RPMI7951 (cell line): ENCODE measurements at regions not wholly inside any gene's neighbourhood (a gene's known extent, or its start where the extent isn't known, plus 50 kb on each side); places are given as distances from the start of the nearest gene placed in this dataset.

ENCODE experiments used
- DNase-seq: peaks from one replicate; pipeline ENCODE4 v3.0.0-alpha.2; 2012; ENCODE audit warnings: low read depth

DNA sequence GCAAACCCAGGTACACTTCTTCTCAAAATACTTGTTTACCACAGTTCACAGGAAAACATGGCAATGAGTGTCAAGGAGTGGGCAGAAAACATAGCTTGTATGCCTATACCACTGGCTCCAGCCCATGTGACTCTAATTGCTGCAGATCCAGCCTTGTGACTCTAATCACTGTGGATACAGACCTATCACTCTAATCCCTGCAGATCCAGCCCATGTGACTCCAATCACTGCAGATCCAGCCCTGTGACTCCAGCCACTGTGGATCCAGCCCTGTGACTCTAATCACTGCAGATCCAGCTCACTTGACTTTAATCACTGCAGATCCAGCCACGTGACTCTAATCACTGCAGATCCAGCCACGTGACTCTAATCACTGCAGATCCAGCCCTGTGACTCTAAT is 366.3 kb upstream of the IRX4 start:
- no peak for DNase-seq

DNA sequence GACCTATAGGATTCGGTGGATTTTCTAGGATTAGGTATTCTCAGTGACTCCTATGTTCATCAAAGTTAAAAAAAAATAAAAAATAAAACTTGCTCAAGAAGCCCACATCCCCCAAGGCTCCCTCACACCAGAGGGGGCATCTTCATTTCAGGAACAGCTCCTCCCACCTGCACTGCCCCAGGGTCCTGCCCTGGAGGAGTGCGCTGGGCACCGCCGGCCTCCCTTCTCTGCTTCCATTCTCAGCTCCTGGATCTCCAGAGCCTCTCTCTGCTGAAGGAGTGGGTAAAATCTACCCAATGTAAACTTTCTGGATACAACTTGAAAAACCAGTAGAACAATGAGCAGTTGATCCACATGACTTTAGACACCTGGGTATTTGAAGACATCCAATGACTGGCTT is 359.8 kb upstream of the IRX4 start:
- no peak for DNase-seq

DNA sequence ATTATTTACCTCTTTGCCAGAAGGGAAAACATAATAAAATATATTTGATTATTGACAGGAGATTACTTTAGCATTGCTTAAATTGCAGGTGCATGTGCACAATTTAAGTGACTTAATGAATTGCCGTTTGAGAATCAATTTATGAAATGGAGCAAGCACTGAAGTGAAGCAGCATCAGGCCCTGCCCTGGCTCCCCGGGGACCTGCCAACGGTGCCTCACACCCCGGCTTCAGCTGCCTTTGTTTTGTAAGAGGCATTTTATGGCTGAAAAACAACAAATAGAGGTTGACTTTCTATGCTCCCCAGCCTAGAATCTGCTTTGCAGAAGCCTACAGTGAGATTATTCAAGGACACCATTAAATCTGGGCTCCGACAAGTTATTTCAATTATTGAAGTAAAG is 359.1 kb upstream of the IRX4 start:
- no peak for DNase-seq

DNA sequence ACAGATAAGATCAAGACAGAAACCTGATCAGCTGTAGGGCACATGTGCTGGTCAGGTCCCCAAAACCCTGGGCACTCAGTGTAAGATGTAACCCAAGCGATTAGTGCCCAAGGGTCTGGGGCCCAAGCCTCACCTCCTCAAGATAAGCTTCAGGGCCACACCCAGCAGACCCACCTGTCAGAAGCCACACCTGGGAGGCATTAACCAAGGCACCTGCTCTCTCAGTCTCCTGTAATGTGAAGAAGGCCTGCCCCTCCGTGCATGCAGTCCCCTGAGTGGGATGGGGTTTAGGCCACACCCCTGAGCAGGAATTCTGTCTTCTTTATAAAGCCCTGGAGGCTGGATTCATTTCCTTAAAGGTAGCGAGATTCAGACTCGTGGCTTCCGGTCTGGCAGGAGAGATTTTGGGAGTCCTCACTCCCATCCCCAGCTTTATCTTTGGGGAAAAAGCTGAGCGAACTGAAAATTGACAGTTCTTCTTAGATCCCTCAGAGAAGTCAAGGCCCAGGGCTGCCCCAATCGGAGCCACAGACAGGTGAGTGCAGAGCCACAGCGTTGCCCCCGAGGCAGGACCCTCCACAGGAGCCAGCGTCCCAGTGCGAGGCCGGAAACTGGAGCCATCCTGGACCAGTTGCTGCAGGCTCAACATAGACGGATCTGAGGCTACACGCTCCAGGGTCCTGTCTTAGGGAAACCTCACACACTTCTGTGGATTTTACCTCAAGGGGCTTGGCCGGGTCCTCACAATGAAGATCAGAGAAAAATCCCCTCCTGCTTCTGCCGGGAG is 357.6 kb upstream of the IRX4 start:
- DNase-seq = no peak

DNA sequence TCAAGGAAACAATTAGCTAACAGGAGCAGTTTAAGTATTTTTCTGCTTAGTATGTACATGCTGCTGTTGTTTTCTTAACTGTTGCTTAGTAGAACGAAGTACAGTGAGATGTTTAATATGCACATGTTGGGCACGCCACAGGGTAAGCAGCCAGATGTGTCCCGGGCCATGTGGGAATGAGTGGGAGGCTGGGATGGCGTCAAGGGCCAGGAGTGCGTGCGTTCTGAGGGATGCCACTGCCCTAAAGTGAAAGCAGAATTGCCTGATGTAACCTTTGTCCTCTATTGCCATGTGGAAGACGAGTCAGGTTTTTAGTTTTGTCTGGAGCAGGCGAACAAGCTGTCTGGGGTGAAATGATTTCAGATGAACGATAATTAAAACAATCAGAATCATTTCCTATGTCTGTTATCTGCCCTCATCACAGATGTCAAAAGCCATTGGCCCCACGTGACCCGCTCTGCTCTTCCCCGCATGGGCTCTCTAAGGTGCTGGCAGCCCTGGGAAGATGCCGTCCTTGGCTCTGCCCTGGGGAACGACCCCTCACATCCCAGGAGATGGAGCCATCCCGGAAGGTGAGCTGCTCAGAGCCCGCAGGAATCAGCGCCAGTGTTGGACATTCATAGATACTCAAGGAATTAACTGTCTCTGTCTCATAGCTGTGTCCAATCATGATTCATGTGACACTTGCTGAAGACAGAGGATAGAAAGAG is 356.6 kb upstream of the IRX4 start:
- peak; percentile 1 for DNase-seq

DNA sequence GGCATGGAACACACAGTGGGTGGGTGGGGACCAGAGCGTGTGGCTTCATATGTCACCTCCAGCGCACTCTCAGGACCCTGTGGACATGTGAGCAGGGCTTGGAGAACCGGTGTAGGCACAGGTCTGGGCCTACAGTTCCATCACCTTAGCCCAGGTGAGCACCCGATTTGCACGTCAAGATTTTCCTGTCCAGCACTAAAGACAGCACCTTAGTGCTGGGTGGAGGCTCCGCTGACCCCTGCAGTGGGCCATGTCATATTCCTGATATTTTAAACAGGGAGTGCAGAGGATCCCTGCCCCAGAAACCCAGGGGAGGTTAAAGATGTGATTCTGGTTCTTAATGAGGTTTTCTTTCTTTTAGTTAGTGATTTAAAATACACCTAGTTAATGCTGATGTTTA is 356.0 kb upstream of the IRX4 start:
- no peak for DNase-seq

DNA sequence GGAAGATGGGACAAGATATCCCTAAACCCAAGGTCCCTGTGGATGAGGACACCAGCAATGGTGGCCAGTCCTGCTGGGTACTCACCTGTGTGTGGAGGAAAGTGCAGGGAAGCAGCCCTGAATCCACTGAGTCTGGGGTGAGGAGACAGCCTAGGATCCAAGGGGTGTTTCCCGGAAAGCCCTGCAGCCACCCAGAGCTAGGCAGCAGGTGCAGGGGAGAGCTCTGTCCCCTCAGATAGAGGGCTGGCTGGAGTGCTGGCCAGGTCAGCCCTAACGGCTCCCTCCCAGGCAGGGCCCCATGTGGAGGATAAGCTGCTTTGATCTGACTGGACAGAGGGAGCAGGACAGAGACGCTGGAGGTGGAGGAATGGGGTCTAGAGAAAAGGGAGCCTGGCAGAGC is 344.7 kb upstream of the IRX4 start:
- DNase-seq = no peak

DNA sequence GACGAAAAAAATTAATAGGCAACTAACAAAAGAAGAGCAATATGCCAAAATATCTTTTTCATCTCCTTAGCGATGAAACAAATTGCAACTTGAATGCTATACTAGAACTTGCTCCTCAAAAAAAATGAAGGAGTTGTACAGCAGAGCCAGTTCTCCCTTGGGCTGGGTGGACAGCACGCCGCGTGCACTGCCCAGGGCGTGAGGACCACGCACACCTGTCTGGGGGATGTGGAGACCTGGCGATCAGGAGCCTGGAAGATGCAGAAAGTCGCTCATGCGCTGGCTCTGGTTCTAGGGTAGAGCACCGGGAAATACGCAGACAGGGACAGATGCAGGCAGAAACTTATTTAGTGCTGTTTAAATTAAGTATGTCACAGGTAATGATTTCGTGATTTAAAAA is 342.0 kb upstream of the IRX4 start:
- no peak for DNase-seq

DNA sequence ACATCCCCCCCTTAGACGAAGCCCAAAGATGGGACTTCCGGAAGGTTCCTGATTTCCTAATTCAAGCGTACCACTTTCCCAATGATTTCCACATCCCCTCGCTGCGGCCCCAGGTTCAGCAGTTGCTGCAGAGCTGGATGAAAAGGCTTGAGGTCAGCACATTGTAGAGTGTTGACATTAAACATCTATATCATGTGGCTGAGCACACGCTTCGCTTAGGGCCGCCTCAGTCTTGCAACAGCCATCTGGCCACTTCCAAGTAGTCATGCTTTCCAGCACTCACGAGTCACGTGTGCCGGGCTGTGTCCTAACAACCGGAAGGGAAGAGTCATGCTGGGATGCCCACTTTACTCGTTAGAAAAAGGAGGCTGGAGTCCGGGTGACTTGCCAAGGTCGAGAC is 340.6 kb upstream of the IRX4 start:
- DNase-seq = no peak

DNA sequence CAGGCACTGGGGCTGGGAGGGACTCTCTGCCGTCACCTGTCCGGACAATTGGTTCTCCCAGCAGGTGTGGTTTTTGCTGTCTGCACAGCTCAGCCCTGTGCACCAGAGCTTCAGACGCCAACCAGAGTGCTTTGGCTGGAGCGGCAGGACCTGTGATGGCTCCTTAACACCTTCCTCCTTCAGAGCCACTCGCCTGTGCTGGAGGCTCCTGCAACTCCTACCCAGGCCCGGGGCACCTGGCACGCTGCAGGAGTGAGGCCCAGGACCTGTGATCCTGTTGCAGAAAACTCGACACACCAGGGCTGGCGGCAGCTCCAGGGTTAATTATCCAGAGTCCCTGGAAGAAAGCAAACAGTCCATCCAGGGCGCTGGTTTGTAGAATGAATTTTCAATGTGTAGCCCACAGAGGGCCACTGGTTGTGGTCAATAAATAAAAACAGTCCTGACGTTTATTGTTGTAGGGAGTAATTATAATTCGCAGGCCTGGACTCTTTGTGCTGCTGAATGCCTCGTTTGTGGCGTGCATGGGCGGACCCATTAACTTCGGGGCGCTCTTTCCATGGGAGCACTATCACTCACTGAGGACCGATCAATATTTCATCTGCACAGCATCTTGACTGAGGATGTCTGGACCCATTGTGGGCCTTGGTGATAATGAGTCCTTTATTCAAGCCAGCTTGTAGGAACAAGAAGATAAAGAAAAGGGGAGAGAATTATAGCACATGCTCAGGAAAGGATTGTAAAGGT is 339.7 kb upstream of the IRX4 start:
- DNase-seq = no peak

DNA sequence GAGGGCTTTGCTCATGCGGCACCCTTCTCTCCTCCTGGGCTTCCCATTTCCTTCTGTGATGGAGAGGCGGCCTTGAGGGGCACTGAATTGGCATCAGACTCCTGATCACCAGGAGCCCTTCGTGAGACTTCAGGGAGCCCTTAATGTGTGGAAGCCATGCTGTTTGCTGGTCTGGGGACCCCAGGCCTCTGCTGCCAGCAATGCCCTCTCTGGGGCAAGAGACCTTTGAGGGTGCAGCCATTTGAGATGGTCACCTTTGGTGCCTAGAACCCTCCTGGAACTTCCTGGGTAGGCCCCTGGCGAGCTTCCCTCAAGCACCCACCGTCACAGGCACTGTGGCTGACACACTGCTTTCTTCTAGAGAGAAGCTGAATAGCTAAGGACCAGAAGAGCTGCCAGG is 338.7 kb upstream of the IRX4 start:
- DNase-seq = no peak

DNA sequence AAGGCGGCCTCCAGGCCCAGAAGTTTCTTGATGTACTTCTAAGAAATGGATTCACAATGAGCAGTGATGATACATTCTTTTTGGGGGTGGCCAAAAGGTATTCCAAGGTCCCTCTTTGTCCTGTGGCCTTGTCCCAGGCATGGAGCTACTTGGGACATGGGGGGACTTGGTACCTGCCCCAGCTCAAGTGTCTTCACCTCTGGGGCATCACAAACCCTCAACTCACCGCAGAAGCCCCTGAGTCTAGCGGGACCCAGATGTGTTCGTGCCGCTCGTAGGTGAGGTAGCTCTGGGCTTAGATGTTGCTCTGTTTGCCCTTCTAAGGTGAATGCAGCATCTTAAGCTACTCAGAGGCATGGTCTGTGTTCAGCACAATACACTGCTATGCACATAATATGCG is 338.0 kb upstream of the IRX4 start:
- DNase-seq = no peak

DNA sequence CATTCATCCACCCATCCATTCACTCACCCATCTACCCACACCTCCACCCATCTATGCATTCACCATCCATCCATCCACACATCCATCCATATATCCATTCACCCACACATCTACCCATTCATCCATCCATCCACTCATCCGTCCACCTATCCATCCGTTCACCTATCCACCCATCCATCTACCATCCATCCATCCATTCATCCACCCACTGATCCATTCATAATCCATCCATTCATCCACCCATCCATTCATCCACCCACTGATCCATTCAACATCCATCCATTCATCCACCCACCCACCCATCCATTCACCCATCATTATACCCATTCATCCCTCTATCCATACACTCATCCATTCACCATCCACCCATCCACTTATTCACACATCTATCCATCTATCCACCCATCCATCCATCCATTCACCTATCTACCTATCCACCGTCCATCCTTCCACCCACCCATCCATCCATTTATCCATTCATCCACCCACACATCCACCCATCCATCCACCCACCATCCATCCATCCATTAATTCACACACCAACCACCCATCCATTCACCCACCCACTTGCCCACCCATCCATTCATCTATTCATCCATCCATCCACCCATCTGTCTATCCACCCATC is 336.5 kb upstream of the IRX4 start:
- DNase-seq = no peak

DNA sequence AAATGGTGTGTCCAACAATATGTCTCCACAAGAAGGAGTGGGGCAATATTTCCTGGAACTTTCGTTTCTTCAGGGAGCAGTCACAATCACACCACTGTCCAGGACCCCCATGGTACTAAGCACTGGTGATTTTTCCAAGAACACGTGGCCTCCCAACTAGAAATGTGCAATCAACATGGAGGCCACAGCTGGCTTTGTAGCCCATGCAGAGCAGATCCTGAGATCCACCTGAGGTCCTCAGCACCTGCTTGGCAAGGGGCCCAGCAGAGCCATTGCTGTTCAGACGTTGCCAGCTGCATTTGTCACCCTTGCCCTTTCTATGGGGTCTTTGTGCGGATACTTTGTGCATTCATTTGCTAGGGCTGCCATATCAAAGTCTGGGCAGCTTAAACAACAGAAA is 334.5 kb upstream of the IRX4 start:
- DNase-seq = no peak

DNA sequence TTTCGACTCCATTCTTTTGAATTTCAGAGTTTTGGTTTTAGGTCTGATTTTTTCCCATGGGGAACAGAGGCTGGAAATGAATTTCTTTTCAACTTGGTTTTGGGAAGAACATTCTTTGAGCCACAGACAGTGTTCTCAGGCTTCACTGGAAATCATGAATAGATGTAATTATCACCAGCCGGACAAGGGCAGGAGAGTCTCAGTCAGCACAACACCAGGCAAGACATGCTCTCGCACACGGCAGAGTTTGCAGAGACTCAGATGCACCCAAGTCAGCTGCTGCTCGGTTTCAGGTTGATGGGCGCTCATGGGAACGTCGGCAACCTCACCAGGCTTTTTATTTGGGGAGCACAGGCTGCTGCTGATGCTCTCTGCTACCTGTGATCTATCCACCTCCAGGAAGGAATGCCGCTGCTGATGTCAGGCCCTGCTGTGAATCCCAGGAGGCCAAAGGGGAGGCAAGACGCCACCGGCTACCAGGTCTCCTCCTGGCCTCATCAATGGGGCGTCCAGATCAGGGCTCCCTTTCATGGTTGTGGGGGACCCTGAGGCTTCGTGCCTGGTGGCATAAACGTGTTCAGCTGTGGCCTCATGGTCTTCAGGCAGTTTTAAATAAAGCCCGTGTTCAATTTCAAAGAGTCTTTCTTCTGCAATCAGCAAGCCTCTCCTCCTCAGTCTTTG is 332.3 kb upstream of the IRX4 start:
- no peak for DNase-seq

DNA sequence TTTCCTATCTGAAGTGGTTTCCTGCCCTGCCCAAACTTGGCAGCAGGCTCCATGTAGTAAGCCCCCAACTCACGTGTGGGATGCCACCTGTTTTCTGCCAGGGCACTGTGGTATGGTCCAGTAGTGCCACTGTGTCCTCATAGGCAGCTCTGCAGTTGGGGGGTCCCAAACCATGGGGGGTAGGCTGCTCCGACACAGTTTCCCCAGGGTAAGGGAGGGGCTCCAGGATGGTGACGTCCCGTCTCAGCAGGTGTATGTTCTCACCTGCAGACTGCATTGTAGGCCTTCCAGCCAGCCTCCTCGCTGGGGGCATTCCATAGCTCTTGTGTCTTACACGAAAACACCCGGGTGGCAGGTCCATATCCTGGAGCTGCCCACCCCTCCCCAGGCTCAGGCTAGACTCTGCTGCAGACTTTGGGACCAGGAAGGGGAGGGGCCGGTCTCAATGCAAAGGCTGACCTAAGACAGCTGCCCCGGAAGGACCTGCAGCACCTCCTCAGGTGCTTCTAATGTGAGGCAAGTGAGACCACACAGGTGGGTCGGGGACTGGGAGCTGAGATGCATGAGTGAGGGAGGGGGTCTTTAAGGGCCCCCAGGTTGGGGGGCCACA is 330.5 kb upstream of the IRX4 start:
- DNase-seq = no peak

DNA sequence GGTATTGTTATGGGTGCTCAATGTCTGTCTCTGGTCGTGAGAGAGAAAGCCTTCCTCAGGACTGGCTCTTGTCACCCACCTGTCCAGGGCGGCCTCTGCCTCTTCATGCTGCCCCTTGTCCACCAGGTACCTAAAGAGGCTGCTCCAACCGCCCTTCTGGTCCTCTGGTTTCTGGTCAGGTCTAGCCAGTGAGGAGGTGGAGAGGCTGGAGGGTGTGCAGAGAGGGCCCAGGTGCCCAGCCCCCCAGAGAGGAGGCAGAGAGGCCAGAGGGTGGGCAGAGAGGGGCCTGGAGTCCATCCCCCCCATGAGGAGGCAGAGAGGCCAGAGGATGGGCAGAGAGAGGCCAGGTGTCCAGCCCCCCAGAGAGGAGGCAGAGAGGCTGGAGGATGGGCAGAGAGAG is 329.8 kb upstream of the IRX4 start:
- no peak for DNase-seq

DNA sequence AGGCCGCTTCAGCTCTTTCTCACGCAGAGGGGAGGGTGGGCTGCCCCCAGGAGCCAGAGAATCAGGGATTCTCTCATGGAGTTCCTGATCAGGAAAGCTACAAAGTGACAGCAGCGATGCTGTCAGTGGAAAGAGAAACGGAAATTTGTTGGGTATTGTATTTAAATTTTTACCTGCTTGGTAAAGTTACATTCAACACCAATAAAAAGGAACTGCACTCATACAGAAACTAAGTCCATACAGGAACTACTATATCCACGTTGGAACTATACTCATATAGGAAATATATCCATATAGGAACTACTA is 325.5 kb upstream of the IRX4 start:
- no peak for DNase-seq

DNA sequence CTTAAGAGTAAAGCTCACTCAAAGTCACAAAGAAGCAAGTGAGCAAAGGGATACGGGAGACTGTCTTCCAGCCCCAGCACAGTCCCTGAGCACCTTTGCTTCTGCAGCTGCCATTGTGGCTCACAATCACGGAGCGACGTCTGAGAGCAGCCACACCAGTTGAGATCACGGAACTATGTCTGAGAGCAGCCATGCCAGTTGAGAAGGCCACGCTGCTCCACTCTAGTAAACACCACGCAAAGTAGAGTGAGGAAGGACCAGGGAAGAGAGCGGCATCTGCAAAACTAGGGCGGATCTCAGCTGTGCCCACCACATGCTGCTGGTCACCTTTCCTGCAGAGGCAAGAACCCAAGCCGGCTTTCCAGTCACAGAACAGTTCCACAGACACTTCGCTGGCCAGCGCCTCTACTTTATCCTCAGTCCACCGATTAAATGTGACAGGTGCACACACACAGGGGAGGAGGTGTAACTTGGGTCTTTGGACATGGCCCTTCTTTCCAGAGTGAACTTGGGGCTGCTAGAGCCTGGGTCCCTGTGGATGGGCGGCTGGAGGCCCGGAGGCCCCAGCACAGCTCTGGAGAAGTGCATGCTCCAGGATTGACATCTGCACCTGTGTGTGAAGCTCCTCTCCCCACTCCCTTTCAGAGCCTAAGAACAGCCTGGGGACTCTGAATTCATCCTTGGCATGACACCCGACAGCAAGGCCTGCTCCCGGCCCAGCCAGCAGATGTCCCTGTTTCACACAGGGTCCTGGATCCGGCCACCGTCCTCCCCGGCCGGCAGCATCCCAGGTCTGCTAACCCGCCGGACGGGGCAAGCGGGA is 324.9 kb upstream of the IRX4 start:
- DNase-seq = no peak

DNA sequence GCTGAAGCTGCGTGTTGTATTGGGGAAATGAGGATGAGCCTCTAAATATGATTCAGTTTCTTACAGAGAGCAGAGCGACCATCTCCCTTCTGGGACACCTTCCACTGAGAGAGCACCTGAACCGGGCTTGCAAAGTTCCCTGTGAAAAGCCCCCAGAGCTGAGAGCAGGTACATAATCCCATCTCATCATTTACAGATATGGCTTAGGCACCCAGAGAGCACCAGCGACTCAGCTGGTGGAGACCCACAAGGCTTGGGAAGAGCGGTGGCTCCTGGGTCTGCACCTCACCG is 324.3 kb upstream of the IRX4 start:
- no peak for DNase-seq
